ENCODE measurements at regions not wholly inside any gene's neighbourhood (a gene's known extent, or its start where the extent isn't known, plus 50 kb on each side); places are given as distances from the start of the nearest gene placed in this dataset.

- Histone ChIP-seq H3K36me3 (ENCODE audit: control insufficient read depth, insufficient read depth, low read length) (no peaks in the 10 kb centered on the region), H3K4me3 (ENCODE audit: low read depth, low read length) (no peak overlapping the region), H3K27me3 (ENCODE audit: control insufficient read depth, insufficient read depth, low read length) (no peaks in the 10 kb centered on the region)
- DNase-seq (ENCODE audit: low read depth), result no peak
- TF ChIP-seq, protein P1, sequence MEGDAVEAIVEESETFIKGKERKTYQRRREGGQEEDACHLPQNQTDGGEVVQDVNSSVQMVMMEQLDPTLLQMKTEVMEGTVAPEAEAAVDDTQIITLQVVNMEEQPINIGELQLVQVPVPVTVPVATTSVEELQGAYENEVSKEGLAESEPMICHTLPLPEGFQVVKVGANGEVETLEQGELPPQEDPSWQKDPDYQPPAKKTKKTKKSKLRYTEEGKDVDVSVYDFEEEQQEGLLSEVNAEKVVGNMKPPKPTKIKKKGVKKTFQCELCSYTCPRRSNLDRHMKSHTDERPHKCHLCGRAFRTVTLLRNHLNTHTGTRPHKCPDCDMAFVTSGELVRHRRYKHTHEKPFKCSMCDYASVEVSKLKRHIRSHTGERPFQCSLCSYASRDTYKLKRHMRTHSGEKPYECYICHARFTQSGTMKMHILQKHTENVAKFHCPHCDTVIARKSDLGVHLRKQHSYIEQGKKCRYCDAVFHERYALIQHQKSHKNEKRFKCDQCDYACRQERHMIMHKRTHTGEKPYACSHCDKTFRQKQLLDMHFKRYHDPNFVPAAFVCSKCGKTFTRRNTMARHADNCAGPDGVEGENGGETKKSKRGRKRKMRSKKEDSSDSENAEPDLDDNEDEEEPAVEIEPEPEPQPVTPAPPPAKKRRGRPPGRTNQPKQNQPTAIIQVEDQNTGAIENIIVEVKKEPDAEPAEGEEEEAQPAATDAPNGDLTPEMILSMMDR (IDR thresholded peaks at IDR 0.05; ENCODE audit: insufficient read depth, low read length, poor library complexity, severe bottlenecking), result no peak
Observed at GRCh38 chr20:22412977-22413868, 171.1 kb downstream of the FOXA2 start.

DNA sequence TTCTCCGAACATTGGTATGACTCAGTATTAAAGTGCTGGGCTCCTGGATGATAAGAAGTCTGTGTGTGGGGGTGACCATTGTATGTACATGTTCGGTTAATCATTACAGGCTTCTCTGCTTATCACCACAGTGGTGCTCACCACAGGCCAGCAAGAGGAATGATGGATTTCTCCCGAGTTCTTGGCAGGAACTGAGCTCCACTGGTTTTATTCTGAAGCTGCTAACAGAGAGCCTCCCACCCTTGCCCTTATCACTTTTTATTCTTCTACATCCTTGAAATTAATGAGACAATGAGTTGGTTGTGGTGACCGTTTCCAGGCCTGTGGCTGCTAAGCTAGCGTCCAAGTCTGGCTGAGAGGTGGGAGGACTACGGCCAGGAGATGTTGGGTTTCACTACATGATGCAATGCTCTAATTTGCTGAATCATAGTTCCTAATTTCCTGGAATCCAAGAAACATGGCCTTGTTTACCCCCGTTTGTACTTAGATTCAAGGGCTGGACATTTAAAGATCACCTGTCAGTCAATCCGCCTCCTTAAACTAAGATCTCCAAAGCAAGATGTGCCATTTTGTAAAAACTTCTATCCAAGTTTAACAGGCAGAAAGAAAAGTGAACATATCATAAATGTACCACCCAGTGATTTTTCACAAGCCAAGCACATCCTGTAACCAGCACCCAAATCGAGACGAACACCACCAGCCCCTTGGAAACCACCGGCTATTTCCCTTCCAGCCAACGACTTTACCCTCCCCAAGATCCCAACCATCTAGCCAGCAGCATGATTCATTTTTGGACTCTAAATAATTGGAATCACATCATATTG lies 172.5 kb downstream of the FOXA2 start:
- no peak overlapping the region for H3K4me3 ChIP-seq (ENCODE audit: low read depth, low read length)
- peak; percentile 91 for DNase-seq (ENCODE audit: low read depth)
- TF ChIP-seq, protein P1 (IDR thresholded peaks at IDR 0.05; ENCODE audit: insufficient read depth, low read length, poor library complexity, severe bottlenecking), result no peak
- no peaks in the 10 kb centered on the region for H3K27me3 ChIP-seq (ENCODE audit: control insufficient read depth, insufficient read depth, low read length)
- no peaks in the 10 kb centered on the region for H3K36me3 ChIP-seq (ENCODE audit: control insufficient read depth, insufficient read depth, low read length)

DNA sequence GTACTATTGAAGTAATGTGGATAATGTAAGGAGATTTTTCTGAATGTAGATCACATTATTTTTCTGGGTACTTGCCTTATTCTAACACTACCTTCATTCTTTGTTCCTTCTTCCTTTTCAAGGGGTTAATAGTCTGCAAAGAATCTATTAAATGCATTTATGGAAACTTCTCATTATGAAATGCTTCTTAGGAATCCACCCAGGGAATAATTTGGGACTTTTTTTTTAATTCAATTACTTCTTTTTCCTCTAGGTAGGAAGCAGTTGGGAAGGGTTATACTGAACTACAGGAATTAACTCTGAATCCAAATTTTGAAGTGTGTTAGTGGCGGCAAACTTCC lies 173.1 kb downstream of the FOXA2 start:
- TF ChIP-seq, protein P1 (IDR thresholded peaks at IDR 0.05; ENCODE audit: insufficient read depth, low read length, poor library complexity, severe bottlenecking), result no peak
- no peaks in the 10 kb centered on the region for H3K27me3 ChIP-seq (ENCODE audit: control insufficient read depth, insufficient read depth, low read length)
- H3K36me3 ChIP-seq (ENCODE audit: control insufficient read depth, insufficient read depth, low read length), result no peaks in the 10 kb centered on the region

DNA sequence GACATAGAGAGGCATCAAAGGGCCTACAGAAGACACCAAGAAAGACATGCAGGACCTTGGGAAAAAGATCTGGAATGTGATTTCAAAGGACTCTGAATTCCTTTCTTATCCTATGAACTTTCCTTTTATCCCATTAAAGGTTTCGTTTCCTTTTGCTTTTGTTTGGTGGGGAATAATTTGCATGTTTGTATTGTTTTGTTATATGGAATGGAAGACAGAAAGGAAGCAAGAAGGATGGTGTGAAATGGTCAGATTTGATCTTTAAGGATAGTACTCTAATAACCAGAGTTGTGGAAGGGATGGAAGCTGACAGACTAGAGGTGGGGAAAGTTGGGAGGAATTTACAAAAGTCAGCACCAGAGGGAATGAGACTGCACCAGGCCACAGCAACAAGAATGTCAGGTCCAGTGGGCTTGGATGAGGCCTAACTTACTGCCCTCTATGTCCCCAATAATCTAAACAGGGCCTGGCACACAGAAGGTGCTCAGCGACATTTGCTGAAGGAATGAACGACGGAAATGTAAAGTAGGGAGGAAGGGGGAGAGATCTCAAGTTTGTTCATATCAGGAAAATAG lies 173.7 kb downstream of the FOXA2 start:
- TF ChIP-seq, protein P1 (IDR thresholded peaks at IDR 0.05; ENCODE audit: insufficient read depth, low read length, poor library complexity, severe bottlenecking), result no peak
- DNase-seq (ENCODE audit: low read depth), result no peak
- Histone ChIP-seq H3K36me3 (ENCODE audit: control insufficient read depth, insufficient read depth, low read length) (no peaks in the 10 kb centered on the region), H3K27me3 (ENCODE audit: control insufficient read depth, insufficient read depth, low read length) (no peaks in the 10 kb centered on the region), H3K4me3 (ENCODE audit: low read depth, low read length) (no peak overlapping the region)

More for the DNA sequence above, 173.1 kb downstream of the FOXA2 start:
- no peak for DNase-seq (ENCODE audit: low read depth)
- no peak overlapping the region for H3K4me3 ChIP-seq (ENCODE audit: low read depth, low read length)

DNA sequence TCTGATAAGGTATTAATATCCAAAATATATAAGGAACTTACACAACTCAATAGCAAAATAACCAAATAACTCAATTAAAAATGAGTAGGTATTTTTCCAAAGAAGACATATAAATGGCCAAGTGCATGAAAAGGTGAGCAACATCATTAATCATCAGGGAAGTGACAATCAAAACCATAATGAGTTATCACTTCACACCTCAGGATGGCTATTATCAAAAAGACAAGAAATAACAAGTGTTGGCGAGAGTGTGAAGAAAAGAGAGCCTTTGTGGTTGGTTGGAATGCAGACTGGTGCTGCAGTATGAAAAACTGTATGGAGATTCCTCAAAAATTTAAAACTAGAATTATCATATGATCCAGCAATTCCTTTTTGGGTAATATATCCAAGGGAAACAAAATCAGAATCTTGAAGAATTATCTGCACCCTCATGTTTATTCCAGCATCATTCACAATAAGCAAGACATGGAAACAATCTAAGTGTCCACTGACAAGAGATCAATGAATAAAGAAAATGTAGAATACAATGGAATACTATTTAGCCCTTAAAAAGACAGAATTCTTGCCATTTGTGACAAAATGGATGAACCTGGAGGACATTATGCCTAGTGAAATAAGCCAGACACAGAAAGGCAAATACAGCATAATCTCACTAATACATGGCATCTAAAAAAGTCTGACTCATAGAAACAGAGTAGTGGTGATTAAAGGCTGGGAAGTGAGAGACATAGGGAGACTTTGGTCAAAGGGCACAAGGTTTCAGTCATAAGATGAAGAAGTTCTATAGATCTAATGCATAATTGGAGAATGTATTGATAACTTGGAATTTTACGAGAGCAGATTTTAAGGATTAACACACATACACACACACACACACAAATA lies 175.6 kb downstream of the FOXA2 start:
- TF ChIP-seq, protein P1 (IDR thresholded peaks at IDR 0.05; ENCODE audit: insufficient read depth, low read length, poor library complexity, severe bottlenecking), result no peak
- no peak for DNase-seq (ENCODE audit: low read depth)
- Histone ChIP-seq H3K27me3 (ENCODE audit: control insufficient read depth, insufficient read depth, low read length) (no peaks in the 10 kb centered on the region), H3K36me3 (ENCODE audit: control insufficient read depth, insufficient read depth, low read length) (no peaks in the 10 kb centered on the region), H3K4me3 (ENCODE audit: low read depth, low read length) (no peak overlapping the region)

Measured in kidney epithelial cell (primary cell).